A549 (cell line): ENCODE measurements at regions not wholly inside any gene's neighbourhood (a gene's known extent, or its start where the extent isn't known, plus 50 kb on each side); places are given as distances from the start of the nearest gene placed in this dataset.

Source experiments
- ATAC-seq, 2 experiments: fragments of 200-7000 bp in 1 of 2; fragments of >200 bp in 1 of 2; cut with Nextera tagmentation in 1 of 2; cut with Tn5 transposase in 1 of 2; 3 replicates each; pipeline versions ENCODE4 v1.8.0 to v1.9.1; 2018 to 2020; ENCODE audit warnings: mild to moderate bottlenecking in 1 of 2, moderate library complexity in 1 of 2
- CTCF ChIA-PET: fragments of 300-600 bp; sonication (Branson Sonifier 250); formaldehyde crosslinking; extraction: SDS; loops from one replicate; lab custom pipeline; 2021; ENCODE audit warnings: antibody characterized with exemption, inconsistent platforms; lab: Yijun Ruan, JAX
- POLR2A ChIA-PET: fragments of 350-600 bp; formaldehyde crosslinking; extraction: SDS; loops from one replicate; lab custom pipeline; 2021; ENCODE audit warnings: antibody characterized with exemption, inconsistent platforms; lab: Yijun Ruan, JAX
- DNase-seq, 2 experiments: peaks; one replicate each; pipeline versions ENCODE4 v3.0.0 to v3.0.0-alpha.2; 2011 to 2016; ENCODE audit warnings: low read depth in 1 of 2, low spot score in 1 of 2
- FAIRE-seq: peaks from 2 replicates; lab custom pipeline; 2011; peaks lifted over from hg19 to GRCh38; lab: Jason Lieb, UNC
- H3K27ac ChIP-seq, 2 experiments: fragments of >200 bp; sonication (Bioruptor Twin); formaldehyde crosslinking; 3 replicates each; pipeline ENCODE4 v1.5.1; 2016 to 2017
- H3K4me1 ChIP-seq: fragments of >200 bp; sonication (Bioruptor Twin); formaldehyde crosslinking; 3 replicates; pipeline ENCODE4 v1.6.1; 2016
- H3K4me2 ChIP-seq: fragments of >200 bp; sonication (Bioruptor Twin); formaldehyde crosslinking; 3 replicates; pipeline ENCODE4 v1.6.1; 2016
- H3K4me3 ChIP-seq: fragments of >200 bp; sonication (Bioruptor Twin); formaldehyde crosslinking; 3 replicates; pipeline ENCODE4 v1.5.1; 2016
- H3K9me3 ChIP-seq: fragments of >200 bp; sonication (Bioruptor Twin); formaldehyde crosslinking; 3 replicates; pipeline ENCODE4 v1.6.1; 2016
- EHMT2 ChIP-seq: fragments of 200-600 bp; sonication (generic); IDR thresholded peaks from 2 replicates; pipeline ENCODE4 v1.6.1; 2016; ENCODE audit warnings: antibody characterized with exemption, low read depth, mild to moderate bottlenecking, moderate library complexity
- HDAC2 ChIP-seq: fragments of 200-600 bp; sonication (generic); IDR thresholded peaks from 2 replicates; pipeline ENCODE4 v1.6.1; 2016
- HES2 ChIP-seq: fragments of >200 bp; sonication (Bioruptor Twin); formaldehyde crosslinking; IDR thresholded peaks from 2 replicates; pipeline ENCODE4 v1.6.1; 2016
- KDM1A ChIP-seq: fragments of 200-600 bp; sonication (generic); IDR thresholded peaks from 2 replicates; pipeline ENCODE4 v1.6.1; 2016; ENCODE audit warnings: low read depth, mild to moderate bottlenecking
- KDM5A ChIP-seq: fragments of 200-600 bp; sonication (generic); IDR thresholded peaks from 2 replicates; pipeline ENCODE4 v1.6.1; 2016; ENCODE audit warnings: antibody characterized with exemption, mild to moderate bottlenecking
- MAZ ChIP-seq: fragments of 150-350 bp; IDR thresholded peaks from 2 replicates; pipeline ENCODE4 v1.6.1; 2014; ENCODE audit warnings: antibody characterized with exemption, low read depth, low read length, borderline replicate concordance
- MYC ChIP-seq: IDR thresholded peaks from 2 replicates; pipeline ENCODE4 v1.6.1; 2012; ENCODE audit warnings: mild to moderate bottlenecking, inconsistent platforms, low read length, improper control_type of control experiment, borderline replicate concordance
- NFE2L2 ChIP-seq: fragments of 150-350 bp; conservative IDR thresholded peaks from 2 replicates; pipeline ENCODE4 v1.6.1; 2014; ENCODE audit warnings: low read length
- PBX3 ChIP-seq: IDR thresholded peaks from 2 replicates; pipeline ENCODE4 v1.6.1; 2012
- POLR2A ChIP-seq: IDR thresholded peaks from 2 replicates; pipeline ENCODE4 v1.6.1; 2012; ENCODE audit warnings: mild to moderate bottlenecking, low read length
- POLR2AphosphoS2 ChIP-seq: conservative IDR thresholded peaks from 2 replicates; pipeline ENCODE4 v1.6.1; 2012; ENCODE audit warnings: low read length, improper control_type of control experiment, inconsistent platforms
- REST ChIP-seq: fragments of 200-600 bp; sonication (generic); IDR thresholded peaks from 2 replicates; pipeline ENCODE4 v1.6.1; 2016; ENCODE audit warnings: antibody characterized with exemption, mild to moderate bottlenecking, moderate library complexity
- RNF2 ChIP-seq: fragments of 200-600 bp; sonication (generic); IDR thresholded peaks from 2 replicates; pipeline ENCODE4 v1.6.1; 2016; ENCODE audit warnings: low read depth, mild to moderate bottlenecking, antibody characterized with exemption, moderate library complexity, borderline replicate concordance
- SMC3 ChIP-seq: fragments of >200 bp; sonication (Bioruptor Twin); formaldehyde crosslinking; IDR thresholded peaks from 3 replicates; pipeline ENCODE4 v1.6.1; 2018; ENCODE audit warnings: inconsistent platforms
- TP53 ChIP-seq: fragments of 250-450 bp; sonication (Bioruptor Pico); IDR thresholded peaks from 2 replicates; pipeline ENCODE4 v1.5.0; 2021; ENCODE audit warnings: mild to moderate bottlenecking, moderate library complexity
- ZSCAN20 ChIP-seq: fragments of 250-450 bp; sonication (Bioruptor Pico); IDR thresholded peaks from 2 replicates; pipeline ENCODE4 v1.8.0; 2022; ENCODE audit warnings: mild to moderate bottlenecking, moderate library complexity
- WGBS: methylation state at CpG from one replicate; pipeline ENCODE4 v1.1.6; 2017; ENCODE audit errors: missing lambda C conversion rate; 5-methylcytosine and 5-hydroxymethylcytosine counted together
- TF ChIP-seq, protein P1 (sequence below): fragments of >200 bp; sonication (Bioruptor Twin); formaldehyde crosslinking; IDR thresholded peaks from 3 replicates; pipeline ENCODE4 v1.5.1; 2016
- TF ChIP-seq, protein P2 (sequence below): fragments of 250-450 bp; sonication (Bioruptor Pico); IDR thresholded peaks from 2 replicates; pipeline ENCODE4 v1.5.0; 2020; ENCODE audit warnings: low read depth, mild to moderate bottlenecking, moderate library complexity
- TF ChIP-seq, protein P3 (sequence below): IDR thresholded peaks from 2 replicates; pipeline ENCODE4 v1.6.1; 2012; ENCODE audit warnings: low read depth, borderline replicate concordance

DNA sequence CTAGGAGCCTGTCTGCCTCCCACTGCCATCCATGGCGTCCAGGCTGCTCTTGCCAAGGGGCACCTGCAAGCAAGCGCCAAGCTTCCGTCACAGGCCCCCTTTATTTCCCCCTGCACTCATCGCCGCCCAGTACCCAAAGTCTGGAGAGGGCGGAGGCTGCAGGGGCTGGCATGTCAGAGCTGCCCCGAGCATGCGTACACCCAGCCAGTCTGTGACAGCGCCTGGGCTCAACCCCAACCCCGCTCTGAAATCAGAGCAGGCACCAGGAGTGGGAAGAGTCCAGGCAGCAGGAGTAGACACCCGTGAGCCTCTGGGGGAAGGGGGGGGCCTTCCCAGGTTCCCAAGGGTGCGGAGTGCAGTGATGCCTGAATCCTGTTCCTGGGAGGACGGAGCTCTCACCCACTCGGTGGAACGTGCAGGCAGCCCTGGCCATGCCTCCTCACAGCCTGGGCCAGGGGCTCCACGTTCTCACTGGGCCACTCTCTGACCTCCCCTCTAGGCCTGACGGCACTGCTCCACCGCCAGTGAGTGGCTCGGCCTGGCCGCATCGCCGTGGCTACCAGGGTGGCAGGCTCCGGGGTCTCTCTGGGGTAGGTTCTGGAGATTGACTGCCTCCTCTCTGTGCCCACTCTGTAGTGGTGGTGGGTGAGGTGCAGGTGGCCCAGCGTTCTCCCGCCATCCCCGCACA, 469.0 kb downstream of the CDH9 start:
- Histone ChIP-seq H3K4me1 (no peaks in the 10 kb centered on the region), H3K4me3 (no peak overlapping the region), H3K4me2 (no peak overlapping the region), H3K27ac (no peak overlapping the region)
- no peak for ATAC-seq
- no peak for FAIRE-seq
- 81% methylated on average over 6 of the region's 26 CpGs for WGBS
- POLR2A ChIA-PET, result no interaction called here
- TF ChIP-seq MAZ, result no peak
- TF ChIP-seq KDM1A, result no peak
- TF ChIP-seq, protein P1, sequence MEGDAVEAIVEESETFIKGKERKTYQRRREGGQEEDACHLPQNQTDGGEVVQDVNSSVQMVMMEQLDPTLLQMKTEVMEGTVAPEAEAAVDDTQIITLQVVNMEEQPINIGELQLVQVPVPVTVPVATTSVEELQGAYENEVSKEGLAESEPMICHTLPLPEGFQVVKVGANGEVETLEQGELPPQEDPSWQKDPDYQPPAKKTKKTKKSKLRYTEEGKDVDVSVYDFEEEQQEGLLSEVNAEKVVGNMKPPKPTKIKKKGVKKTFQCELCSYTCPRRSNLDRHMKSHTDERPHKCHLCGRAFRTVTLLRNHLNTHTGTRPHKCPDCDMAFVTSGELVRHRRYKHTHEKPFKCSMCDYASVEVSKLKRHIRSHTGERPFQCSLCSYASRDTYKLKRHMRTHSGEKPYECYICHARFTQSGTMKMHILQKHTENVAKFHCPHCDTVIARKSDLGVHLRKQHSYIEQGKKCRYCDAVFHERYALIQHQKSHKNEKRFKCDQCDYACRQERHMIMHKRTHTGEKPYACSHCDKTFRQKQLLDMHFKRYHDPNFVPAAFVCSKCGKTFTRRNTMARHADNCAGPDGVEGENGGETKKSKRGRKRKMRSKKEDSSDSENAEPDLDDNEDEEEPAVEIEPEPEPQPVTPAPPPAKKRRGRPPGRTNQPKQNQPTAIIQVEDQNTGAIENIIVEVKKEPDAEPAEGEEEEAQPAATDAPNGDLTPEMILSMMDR, result no peak
- TF ChIP-seq, all 56 proteins: peak for 0
- CTCF ChIA-PET, result interaction anchor here (1.2 kb wide), 1 partner anchor 22 kb away, joined by 4 read pairs; no protein-coding TSS in a partner anchor
- DNase-seq, result no peak
- H3K9me3 ChIP-seq, result 0 out of 3 replicates have a peak, but pooled peaks cover 3% of the 10 kb centered on the region

GRCh38 chr5:26568316-26568715, 470.1 kb downstream of the CDH9 start:
- CTCF ChIA-PET, result interaction anchor here (1.2 kb wide), 1 partner anchor 23 kb away, joined by 4 read pairs; no protein-coding TSS in a partner anchor
- POLR2A ChIA-PET, result no interaction called here
- no peak for ATAC-seq

GRCh38 chr5:26563979-26564378, 474.4 kb downstream of the CDH9 start:
- H3K9me3 ChIP-seq, result 0 out of 3 replicates have a peak, but pooled peaks cover 3% of the 10 kb centered on the region
- DNase-seq, result no peak
- FAIRE-seq, result no peak
- no peak overlapping the region for H3K4me3 ChIP-seq
- no peak for ATAC-seq
- no peak overlapping the region for H3K27ac ChIP-seq
- no peak for TF ChIP-seq PBX3
- TF ChIP-seq EHMT2, result no peak
- TF ChIP-seq REST, result no peak
- TF ChIP-seq HDAC2, result no peak
- TF ChIP-seq, protein P2, sequence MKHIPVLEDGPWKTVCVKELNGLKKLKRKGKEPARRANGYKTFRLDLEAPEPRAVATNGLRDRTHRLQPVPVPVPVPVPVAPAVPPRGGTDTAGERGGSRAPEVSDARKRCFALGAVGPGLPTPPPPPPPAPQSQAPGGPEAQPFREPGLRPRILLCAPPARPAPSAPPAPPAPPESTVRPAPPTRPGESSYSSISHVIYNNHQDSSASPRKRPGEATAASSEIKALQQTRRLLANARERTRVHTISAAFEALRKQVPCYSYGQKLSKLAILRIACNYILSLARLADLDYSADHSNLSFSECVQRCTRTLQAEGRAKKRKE (CRISPR knock-in tag), result no peak
- no peak for TF ChIP-seq ZSCAN20 (CRISPR knock-in tag)
- TF ChIP-seq POLR2A, result no peak
- no peak for TF ChIP-seq POLR2AphosphoS2
- no peak for TF ChIP-seq NFE2L2
- CTCF ChIA-PET, result no interaction called here
- H3K4me2 ChIP-seq, result no peak overlapping the region
- no peaks in the 10 kb centered on the region for H3K4me1 ChIP-seq
- POLR2A ChIA-PET, result no interaction called here
- WGBS, result 36% methylated on average over 2 of the region's 2 CpGs

More at GRCh38 chr5:26568316-26568715, 470.1 kb downstream of the CDH9 start:
- H3K4me3 ChIP-seq, result no peak overlapping the region
- H3K4me2 ChIP-seq, result no peak overlapping the region
- no peak overlapping the region for H3K27ac ChIP-seq
- WGBS, result 28% methylated on average over 7 of the region's 9 CpGs
- TF ChIP-seq TP53 (CRISPR knock-in tag), result no peak
- TF ChIP-seq, protein P1, result no peak
- TF ChIP-seq KDM5A, result no peak
- no peak for TF ChIP-seq SMC3
- TF ChIP-seq HES2, result no peak
- TF ChIP-seq EHMT2, result no peak
- TF ChIP-seq, protein P3, sequence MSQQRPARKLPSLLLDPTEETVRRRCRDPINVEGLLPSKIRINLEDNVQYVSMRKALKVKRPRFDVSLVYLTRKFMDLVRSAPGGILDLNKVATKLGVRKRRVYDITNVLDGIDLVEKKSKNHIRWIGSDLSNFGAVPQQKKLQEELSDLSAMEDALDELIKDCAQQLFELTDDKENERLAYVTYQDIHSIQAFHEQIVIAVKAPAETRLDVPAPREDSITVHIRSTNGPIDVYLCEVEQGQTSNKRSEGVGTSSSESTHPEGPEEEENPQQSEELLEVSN, result no peak
- TF ChIP-seq MYC, result no peak
- no peak for TF ChIP-seq RNF2
- no peaks in the 10 kb centered on the region for H3K4me1 ChIP-seq
- FAIRE-seq (no peak), DNase-seq (no peak)
- H3K9me3 ChIP-seq, result 0 out of 3 replicates have a peak, but pooled peaks cover 3% of the 10 kb centered on the region
